Activated CD4-positive, alpha-beta T cell treated with anti-CD3 and anti-CD28 coated beads, Interleukin-10, Interleukin-2, amounts not matched to agents 100 ng/mL and 50 ng/mL, durations not matched to agents 16 hours and 8 hours (primary cell): ENCODE measurements at regions not wholly inside any gene's neighbourhood (a gene's known extent, or its start where the extent isn't known, plus 50 kb on each side); places are given as distances from the start of the nearest gene placed in this dataset.
"Not testable (repeated sequence)": the region's sequence is repeated elsewhere in the genome, so short reads cannot be mapped to it uniquely, and the experiment has no call there.

ENCODE experiments used
- DNase-seq: peaks from one replicate; pipeline ENCODE4 v3.0.0-alpha.2; 2020

DNA sequence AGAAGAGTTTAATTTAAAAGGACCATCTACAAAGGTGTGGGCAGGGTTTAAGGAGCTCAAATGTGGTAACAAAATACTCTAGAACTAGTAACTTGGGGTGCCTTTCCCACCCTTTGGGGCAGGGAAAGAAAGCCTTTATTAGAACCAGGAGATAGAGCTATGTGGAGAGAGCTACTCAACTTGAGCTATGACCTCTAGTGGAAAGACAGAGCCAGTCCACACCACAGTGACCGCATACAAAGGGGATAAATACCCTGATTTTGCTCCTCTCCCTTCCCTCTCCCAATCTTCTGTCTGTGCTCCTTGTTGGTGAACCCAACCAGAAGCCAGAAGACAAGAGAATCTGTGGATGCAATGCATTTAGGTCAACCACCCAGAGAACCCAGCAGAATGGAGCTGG, 54.4 kb upstream of the JAK1 start:
- no peak for DNase-seq

DNA sequence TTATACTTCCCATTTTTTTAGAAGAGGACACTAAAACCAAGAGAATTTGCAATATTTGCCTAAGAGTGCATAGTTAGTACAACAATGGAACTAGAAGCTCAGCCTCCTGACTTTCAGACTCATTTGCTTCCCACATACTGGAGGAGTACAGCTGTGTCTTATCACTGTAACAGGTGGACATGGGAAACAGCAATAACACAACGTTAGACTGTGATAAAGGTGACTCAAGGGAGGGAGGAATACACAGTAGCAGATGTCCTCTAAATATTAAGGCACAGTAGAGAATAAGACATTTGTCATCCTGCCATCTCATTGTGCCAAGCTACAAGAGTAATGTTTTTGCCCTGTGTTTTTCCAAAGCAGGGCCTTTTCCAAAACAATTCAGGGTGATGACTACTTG, 55.4 kb upstream of the JAK1 start:
- no peak for DNase-seq

DNA sequence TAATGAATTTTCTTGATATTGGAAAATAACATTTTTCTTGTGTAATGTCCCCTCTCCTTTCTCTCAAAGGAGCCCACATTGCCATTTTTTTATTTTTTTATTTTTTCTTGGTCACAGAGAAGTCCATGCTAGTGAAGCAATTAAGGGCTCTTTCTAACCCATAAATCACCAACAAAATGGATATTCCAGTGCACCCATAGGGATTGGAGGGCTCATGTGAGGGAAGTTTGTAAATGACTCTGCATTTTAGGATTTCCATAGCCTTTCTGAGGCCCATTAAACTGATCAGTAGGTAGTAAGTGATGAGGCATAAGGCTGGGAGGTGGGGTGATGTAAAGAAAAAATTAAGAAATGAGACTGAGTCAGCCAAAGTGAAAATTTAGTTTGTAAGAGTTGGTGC, 55.9 kb upstream of the JAK1 start:
- DNase-seq: no peak

DNA sequence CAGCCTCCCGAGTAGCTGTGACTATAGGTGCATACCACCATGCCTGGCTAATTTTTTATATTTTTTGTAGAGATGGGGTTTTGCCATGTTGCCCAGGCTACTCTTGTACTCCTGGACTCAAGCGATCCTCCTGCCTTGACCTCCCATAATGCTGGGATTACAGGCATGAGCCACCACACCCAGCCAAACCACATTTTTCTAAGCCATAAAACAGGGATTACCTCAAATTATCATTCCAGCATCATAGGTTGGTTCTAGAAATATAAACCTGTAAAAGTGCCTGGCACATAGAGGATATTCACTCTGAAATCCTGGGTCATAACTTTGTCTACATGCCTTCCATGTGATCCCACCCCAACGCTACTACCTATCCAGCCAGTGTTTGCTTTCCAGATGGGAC, 59.4 kb upstream of the JAK1 start:
- no peak for DNase-seq

DNA sequence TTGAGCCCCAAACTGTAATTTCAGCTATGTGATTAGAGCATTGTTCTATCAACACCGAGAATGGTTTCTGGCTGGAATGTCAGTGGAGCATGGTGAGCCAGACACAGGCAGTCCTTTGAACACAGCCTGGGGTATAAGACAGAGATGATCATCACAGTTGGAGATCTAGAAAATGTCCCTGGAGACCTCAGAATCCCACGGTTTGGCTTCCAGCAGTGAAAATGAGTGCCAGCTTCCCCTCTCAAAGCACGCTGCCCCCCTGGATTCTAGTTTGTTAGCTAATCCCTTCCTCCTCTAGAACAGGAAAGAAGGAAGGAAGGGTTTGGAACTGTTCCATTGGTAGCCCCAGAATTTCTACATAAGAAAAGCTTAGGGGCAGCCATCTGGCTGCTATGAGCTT, 59.9 kb upstream of the JAK1 start:
- DNase-seq: no peak

DNA sequence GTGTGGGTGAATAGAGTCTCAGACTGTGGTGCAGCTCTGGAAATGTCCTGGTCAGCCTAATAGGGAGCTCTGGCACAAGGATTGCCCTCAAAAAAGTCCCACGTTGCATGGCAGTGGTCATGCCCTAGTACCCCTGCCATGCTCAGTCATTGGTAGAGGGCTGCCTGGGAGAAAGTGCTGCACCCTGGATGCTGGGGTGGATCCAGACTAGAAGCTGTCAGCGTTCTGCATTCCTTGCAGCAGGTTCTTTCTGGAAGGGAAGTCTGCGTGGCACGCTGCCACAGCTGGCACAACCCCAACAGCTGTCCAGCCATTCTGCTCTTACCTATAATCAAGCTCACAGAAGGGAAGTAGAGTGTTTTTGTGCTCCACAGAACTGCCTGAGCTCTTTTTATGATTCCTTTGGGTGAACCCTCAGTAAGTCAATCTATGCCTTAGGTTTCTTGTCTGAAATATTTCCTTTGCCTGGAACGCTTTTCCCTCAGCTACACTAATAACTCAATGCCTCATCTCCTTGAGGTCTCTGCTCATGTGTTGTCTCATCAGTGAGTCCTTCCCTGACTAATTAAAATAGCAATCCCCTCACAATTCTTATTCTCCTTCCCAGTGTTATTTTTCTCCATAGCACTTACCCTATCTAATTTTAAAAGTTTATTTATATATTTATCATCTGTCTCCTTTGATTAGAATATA, 61.5 kb upstream of the JAK1 start:
- DNase-seq: no peak

DNA sequence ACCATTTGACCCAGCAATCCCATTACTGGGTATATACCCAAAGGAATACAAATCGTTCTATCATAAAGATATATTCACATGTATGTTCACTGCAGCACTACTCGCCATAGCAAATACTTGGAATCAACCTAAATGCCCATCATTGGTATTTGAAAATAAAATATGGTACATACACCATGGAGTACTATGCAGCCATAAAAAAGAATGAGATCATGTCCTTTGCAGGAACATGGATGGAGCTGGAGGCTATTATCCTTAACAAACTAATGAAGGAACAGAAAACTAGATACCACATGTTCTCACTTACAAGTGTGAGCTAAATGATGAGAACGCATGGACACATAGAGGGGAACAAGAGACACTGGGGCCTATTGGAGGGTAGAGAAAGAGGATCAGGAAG, 63.1 kb upstream of the JAK1 start:
- DNase-seq: not testable (repeated sequence)

DNA sequence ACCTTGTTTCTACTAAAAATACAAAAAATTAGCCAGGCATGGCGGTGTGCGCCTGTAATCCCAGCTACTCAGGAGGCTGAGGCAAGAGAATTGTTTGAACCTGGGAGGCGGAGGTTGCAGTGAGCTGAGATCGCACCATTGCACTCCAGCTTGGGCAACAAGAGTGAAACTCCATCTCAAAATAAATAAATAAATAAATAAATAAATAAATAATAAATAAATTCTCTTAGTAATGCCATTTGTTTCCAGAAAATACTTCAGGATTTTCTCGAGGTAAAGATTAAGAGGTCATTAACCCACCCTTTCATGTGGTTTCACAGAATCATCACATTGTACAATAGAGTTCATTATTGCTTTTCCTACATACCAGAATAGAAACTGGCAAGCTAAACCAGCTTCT, 68.5 kb upstream of the JAK1 start:
- DNase-seq: not testable (repeated sequence)

DNA sequence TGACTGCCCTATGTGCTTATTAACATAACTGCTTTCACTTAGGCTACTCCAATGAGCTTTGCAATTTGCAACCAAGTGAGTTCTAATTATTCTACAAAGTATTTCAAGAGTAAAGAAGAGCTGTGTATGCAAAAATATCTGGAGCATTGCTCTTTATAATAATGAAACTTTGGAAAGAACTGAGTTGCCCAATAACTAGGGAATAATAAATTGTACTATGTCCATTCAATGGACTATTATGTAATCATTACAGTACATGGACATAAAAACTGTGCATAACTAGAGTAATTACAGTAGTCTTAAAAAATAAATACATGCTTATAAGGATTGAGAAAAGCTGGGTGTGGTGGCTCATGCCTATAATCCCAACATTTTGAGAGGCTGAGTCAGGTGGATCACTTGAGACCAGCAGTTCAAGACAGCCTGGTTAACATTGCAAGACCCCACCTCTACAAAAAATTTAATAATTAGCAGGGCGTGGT, 70.3 kb upstream of the JAK1 start:
- DNase-seq: no peak

DNA sequence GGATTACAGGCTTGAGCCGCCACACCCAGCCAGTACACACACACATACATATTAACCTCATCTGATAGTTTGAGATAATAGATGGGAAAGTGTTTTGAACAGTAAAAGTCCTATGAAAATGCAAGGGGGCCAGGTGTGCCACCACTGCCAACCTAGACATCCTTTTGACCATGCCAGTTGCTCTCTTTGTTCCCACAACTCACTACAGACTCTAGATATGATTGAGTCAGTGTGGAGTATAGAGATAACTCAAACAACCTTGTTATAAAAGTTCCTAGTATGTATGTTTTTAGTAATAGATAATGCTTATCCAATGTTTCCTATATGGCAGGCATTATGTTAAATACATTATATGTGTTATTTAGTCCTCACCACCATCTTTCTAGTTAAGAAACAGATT, 72.7 kb upstream of the JAK1 start:
- no peak for DNase-seq

DNA sequence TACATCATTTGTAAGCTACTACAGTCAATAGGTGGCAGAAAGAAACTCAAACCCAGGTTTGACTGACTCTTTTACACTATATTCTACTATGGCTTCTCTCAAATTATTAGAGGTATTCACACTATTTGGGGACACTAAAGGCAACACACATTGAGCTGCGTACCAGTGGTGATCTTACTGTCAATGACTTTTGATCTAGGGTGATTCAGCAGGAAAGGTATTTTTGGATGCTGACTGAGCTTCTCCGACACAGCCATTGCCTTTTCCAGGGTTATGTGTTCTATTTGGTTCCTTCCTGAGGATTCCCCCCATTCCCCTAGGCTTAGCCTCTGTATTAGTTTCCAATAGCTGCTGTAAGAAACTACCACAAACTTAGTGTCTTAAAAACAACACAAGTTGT, 73.2 kb upstream of the JAK1 start:
- no peak for DNase-seq

DNA sequence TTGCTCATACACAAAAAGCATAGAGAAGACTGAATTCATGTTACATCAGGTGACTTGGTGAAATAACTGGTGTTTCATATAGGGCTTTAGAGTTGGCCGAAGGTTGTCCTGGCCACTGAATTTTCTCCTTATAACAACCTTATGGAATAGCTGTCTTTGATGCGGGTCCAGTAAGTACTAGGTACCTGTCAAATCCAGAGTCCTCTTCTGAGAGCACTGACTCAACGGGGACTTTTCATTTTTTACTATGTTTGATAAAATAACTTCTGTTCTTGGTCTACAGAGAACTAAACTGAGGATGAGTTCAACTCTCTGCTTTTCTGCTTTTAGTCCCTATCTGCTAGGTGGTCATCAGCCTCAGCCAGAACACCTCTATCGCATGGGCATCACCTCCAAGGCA, 76.1 kb upstream of the JAK1 start:
- DNase-seq: no peak

DNA sequence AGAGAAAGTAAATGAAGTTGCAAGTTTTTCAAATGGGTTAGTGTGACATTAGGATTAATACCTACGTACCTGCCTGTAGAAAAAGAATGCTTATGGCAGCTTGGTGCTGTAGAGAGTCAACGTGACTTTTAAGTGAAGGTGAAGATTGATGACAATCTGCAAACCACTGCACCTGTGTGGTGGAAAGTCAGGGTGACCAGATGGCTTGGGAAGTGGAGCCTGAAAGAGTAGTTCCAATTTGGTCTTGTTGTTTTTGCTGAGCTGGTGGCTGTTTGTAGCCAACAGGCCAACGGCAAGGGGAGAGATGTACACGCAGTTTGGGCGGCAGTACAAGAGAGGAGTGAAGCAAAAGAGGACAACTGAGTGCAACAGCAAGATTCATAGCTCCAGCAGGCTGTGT, 78.1 kb upstream of the JAK1 start:
- DNase-seq: no peak

DNA sequence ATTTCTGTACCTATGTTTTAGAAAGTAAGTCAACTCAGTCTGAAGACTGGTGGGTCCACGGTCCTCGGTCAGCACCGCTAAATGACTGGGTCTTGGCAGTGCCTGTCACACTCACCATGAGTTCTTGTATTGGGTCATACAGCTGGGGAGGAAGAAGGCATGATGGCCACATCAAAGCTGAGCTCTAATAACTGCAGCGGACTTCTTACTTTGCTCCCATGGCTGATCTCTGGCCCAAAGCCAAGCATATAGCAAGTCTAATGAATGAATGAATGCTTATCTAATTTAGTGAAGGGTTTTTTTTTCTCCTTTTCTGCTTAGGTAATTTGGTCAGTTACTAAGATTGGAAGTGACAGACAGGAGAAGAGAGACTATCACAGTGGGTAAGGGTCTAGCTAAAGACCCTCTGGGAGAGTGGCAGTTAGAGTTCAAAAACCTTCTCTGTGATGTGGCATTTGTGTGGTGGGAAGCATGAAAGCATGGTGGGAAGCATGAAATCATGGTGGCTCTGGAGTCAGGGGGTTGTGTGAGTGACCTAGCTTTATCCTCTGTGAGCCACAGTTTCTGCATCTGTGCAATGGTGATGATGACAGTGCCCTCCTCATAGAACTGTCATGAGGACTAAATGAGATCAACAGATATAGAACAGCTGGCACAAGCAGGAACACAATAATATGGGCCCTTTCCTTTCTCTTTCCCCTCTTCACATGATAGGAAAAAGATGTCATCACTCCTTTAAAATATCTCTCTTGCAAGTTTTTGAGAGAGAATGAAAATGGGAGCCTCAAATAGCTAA, 78.9 kb upstream of the JAK1 start:
- no peak for DNase-seq

DNA sequence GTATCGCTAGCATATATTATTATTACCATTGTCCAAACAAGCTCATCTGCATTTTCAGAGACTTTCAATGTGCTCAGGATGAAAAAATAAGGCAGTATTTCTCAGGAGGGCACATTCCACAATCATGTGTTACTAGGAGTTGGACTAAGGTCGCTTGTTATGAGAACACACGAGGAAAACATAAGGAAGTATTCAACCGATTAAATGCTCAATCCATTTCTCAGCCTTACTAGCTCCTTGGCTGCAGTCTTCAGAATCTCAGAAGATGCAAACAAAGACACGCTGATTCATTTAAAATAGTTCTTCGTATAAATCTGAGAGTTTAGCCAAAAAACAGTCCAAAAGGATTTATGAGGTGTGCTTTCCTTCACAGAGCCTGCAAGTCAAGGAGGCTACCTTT, 82.0 kb upstream of the JAK1 start:
- DNase-seq: no peak

DNA sequence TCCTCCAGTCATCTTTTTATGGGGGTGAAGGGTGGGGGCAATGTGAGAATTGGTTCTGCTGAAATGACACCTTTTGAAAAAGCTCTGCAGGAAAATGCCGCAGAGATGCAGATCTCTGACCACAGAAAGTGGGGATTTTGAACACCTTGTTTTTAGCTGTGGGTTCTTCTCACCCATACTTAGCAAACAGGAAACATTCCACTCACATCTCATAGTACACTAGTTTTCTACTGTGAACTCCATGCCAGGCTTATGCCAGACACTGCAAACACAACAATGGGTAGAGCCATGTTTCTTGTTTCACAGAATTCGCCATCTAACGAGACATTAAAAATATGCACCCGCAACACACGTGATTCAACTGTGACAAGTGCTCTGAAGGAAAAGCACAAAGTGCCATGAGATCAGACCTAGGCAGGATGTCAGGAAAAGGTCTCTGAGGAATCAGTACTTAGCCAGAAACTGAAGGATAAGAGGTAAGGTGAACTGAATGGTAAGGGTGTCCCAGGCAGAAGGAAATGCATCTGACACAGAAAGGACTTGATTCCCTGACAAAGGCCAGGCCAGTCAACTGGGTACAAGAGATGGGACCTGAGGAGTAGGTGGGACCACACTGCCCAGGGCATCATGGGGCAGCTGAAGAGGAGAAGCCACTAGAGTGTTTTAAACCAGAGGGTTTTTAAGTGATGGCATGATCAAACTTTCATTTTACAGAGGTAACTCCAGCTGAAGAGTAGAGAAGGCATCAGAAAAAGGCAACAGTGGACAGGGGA, 83.8 kb upstream of the JAK1 start:
- DNase-seq: peak; percentile 36

DNA sequence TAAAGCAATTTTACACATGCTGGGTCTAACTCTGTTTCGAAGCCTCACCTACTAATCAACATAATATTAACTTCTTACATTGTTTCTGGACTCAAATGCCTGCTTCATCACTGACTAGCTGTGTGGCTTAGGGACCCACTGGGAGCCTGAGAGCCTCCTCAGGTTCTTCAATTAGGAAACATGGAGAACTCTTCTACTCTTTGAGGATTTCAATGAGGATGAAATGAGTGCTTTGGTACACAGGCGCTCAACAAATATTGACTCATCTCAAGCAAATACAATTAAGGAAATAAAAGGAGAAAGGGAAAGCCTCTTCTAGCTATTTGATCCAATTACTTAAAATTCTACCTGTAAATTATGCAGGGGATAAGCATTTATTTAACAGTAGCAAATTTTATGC, 84.4 kb upstream of the JAK1 start:
- DNase-seq: no peak

DNA sequence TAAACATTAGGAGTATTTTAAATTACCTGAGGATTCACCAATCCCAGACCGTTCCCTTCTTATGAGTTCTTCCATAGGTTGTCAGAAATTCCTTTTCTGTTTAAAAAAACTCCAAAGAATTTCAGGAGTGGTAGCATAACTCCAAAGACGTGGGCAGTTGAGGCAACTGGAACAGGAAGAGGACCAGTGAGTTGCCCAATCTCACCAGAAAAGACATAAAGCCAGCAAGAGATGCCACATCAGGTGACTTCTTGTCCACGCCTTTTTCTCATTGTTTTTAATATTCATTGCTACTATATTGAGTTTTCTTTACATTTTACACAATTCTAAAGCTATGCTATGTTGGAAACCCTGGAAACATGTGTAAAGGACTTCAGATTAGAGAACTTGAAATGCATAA, 88.1 kb upstream of the JAK1 start:
- no peak for DNase-seq

DNA sequence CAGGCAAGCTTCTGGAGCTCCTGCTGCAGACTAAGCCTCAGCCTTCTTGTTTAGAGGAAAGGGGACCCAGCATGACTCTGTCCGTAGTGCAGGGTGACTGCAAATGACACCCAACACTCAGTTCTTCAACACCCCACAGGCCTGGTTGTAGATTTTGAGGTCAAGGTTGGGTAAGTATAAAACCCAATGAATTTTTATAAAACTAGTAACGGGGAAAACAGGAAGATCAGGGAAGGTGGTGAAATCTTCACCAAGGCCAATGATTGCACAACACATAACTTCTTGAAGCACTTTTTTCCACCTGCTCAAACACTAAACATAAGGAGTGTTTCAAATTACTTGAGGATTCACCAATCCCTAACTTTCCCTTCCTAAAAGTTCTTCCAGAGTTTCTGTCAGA, 89.4 kb upstream of the JAK1 start:
- no peak for DNase-seq

DNA sequence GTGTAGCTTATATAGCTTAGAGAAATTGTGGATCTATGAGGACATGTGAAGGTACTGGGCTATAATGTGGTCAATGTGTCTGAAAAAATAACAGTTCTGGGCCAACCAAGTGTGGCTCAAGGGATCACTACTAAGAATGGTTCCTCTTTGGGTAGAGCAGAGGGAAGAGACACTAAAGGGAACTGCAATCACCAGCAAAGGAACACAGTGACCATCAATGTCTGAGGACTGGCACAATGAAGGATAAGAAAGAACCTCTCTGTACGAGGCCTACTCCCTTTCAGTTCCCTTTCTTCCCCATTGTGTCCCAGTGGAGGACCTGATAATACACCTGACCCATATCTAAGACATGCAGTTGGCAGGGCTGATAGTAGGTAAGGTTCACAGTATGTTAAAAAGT, 89.9 kb upstream of the JAK1 start:
- DNase-seq: no peak

DNA sequence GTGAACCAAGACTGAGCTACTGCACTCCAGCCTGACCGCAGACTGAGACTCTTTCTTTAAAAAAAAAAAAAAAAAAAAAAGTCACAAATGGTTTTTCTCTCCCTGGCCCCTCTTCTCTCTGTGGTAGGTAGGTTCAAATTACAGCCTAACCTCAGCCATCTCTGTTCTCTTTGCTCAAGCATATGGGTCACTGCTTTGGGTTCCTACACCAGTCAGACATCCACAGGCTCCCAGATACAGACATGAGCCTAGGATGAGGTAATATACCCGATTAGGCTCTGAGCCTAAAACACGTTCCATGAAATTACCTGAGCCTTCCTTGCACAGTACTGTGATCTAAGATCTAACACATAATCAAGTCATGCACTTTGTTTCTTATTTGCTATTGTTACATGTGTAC, 90.5 kb upstream of the JAK1 start:
- DNase-seq: no peak

DNA sequence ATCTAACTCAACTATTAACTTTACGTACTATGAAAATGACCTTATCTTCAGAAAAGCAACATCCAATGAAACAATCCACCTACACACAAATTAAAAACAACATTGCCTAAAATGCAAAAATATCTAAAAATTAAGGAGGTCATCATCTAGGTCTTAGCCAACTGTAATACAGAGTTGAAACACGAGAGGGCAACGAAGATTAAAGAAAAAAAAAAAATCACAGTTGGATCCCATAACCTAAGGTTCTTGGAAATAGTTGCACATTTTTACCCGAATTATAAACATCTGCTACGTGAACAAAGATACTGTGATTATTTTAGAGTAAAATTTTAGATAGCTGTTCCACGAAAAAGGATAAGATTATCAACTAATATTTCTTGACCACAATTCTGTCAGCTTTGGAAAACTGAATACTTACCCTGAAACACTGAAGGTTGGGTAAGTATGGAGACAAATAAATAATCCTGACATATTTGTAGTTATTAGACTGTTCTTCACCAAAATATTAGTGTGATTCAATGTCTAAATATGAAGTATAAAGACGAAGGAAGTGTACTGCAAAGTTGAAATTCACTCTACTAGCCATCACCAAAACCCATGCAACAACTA, 88.0 kb upstream of the AK4 start:
- DNase-seq: no peak

DNA sequence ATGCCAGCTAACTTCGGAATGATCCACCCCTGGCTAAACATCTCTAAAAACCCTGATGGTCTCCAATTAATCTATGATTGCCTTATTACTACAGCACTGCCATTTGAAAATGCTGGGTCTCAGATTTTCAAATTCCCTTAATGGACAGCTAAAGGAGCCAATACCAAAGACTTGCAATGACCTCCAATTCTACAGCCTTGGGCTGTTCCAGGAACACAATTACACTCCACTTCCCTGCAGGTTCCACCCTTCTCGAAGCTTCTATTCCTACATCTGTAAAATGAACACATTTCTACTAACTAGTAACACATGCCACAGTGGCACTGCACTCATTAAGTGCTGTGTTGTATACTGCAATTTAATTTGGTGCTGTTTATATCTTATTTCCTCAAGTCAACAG, 85.7 kb upstream of the AK4 start:
- DNase-seq: no peak

DNA sequence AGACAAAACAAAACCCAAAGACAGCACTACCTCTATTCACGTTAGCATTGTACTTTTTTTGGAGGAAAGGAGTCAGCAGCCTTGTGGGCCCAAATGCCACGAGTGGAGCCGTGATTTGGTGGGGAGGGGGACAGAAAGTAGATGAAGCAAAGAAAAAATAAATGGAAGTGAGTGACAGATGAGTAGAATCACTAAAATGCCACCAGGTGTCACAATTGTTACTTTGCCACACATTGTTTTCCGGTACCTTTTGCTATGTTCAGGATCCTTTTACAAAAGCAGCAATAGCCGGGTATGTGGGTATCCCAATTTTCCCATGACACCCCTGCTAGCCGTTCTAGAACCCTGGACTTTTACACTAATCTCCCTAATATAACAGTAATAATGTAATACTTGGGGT, 85.0 kb upstream of the AK4 start:
- DNase-seq: no peak
